Breast epithelium (tissue), 4 donors: ENCODE measurements at regions not wholly inside any gene's neighbourhood (a gene's known extent, or its start where the extent isn't known, plus 50 kb on each side); places are given as distances from the start of the nearest gene placed in this dataset.

Experiments
- DNase-seq, 2 donors: peaks; one replicate each; pipeline ENCODE4 v3.0.0-alpha.2; 2019; ENCODE audit warnings: low spot score in 2 of 2
- H3K27ac ChIP-seq, 2 donors: fragments of 200-600 bp; sonication (generic) in 1 of 2; one replicate each; pipeline ENCODE4 v1.5.1; 2016 to 2019; ENCODE audit warnings: mild to moderate bottlenecking in 1 of 2
- H3K27me3 ChIP-seq, 2 donors: fragments of 200-600 bp; sonication (generic) in 1 of 2; one replicate each; pipeline versions ENCODE4 v1.5.1 to v1.6.0; 2017 to 2019; ENCODE audit warnings: control low read depth in 1 of 2, mild to moderate bottlenecking in 1 of 2
- H3K36me3 ChIP-seq: fragments of 200-600 bp; one replicate; pipeline ENCODE4 v1.5.1; 2019
- H3K4me1 ChIP-seq, 2 donors: fragments of 200-600 bp; sonication (generic); one replicate each; pipeline ENCODE4 v1.5.1; 2016 to 2019; ENCODE audit warnings: control low read depth in 1 of 2
- H3K4me3 ChIP-seq, 3 donors: fragments of 200-600 bp; sonication (generic); 1 replicate in 2 of 3; 2 replicates in 1 of 3; pipeline ENCODE4 v1.5.1; 2016 to 2019; ENCODE audit warnings: mild to moderate bottlenecking in 3 of 3, moderate library complexity in 2 of 3
- H3K9me3 ChIP-seq, 2 donors: fragments of 200-600 bp; sonication (generic) in 1 of 2; one replicate each; pipeline ENCODE4 v1.5.1; 2016 to 2019; ENCODE audit warnings: control low read depth in 1 of 2
- CTCF ChIP-seq, 3 donors: fragments of 450-650 bp; IDR thresholded peaks; one replicate each; pipeline ENCODE4 v1.5.1; 2016 to 2017; ENCODE audit warnings: antibody characterized with exemption in 3 of 3, mild to moderate bottlenecking in 3 of 3, moderate library complexity in 3 of 3
- POLR2A ChIP-seq: fragments of 450-650 bp; IDR thresholded peaks from one replicate; pipeline ENCODE4 v1.6.1; 2016; ENCODE audit warnings: antibody characterized with exemption, mild to moderate bottlenecking, moderate library complexity
- POLR2AphosphoS5 ChIP-seq, 3 donors: sonication (generic); formaldehyde crosslinking; IDR thresholded peaks; one replicate each; pipeline ENCODE4 v1.6.1; 2017; ENCODE audit warnings: antibody characterized with exemption in 3 of 3
- intact Hi-C: fragments of 100-400 bp; cut with DNase I; formaldehyde crosslinking; loops from one replicate; pipeline ENCODE4 v1.15.1; 2023; ENCODE audit warnings: low total_unique reads

- Histone ChIP-seq H3K4me1 (peaks cover 10 to 25% of the 10 kb centered on the region in 2 donors), H3K4me3 (peak overlapping the region in 2 of 3 donors; percentile 40 to 62), H3K9me3 (no peaks in the 10 kb centered on the region), H3K27me3 (no peaks in the 10 kb centered on the region), H3K36me3 (no peaks in the 10 kb centered on the region), H3K27ac (peak overlapping the region; percentile 100)
- TF ChIP-seq POLR2AphosphoS5 (IDR thresholded peaks at IDR 0.05) (peak in 2 of 3 donors; percentile 19 to 74), CTCF (IDR thresholded peaks at IDR 0.05) (no peak), POLR2A (no peak)
- intact Hi-C loops: no loop called here
- DNase-seq: peak; percentile 49 to 58
Measured at GRCh38 chr22:46063846-46064227, 86.5 kb upstream of the PPARA start.

- peak overlapping the region; percentile 100 for H3K27ac ChIP-seq
- TF ChIP-seq POLR2AphosphoS5 (IDR thresholded peaks at IDR 0.05) (peak in 2 of 3 donors; percentile 4 to 17), POLR2A (no peak)
- intact Hi-C loops: no loop called here
- peak; percentile 30 to 52 for DNase-seq
- peak overlapping the region; percentile 17 to 62 (median 40) for H3K4me3 ChIP-seq
- no peaks in the 10 kb centered on the region for H3K9me3 ChIP-seq
- no peaks in the 10 kb centered on the region for H3K36me3 ChIP-seq
- H3K4me1 ChIP-seq: peaks cover 8 to 20% of the 10 kb centered on the region in 2 donors
- no peaks in the 10 kb centered on the region for H3K27me3 ChIP-seq
Measured at GRCh38 chr22:46064228-46064965, 85.9 kb upstream of the PPARA start.

- H3K4me3 ChIP-seq: peak overlapping the region; percentile 17 to 62 (median 40)
- intact Hi-C loops: no loop called here
- peak; percentile 16 to 45 for DNase-seq
Measured at GRCh38 chr22:46064966-46065666, 85.2 kb upstream of the PPARA start.

GRCh38 chr22:46065691-46066454 is 84.5 kb upstream of the PPARA start:
- Histone ChIP-seq H3K36me3 (no peaks in the 10 kb centered on the region), H3K9me3 (no peaks in the 10 kb centered on the region), H3K4me3 (peak overlapping the region; percentile 17 to 98 (median 40)), H3K27ac (peak overlapping the region; percentile 100), H3K4me1 (peaks cover 0 to 20% of the 10 kb centered on the region in 2 donors), H3K27me3 (no peaks in the 10 kb centered on the region)
- no peak for TF ChIP-seq POLR2A
- TF ChIP-seq POLR2AphosphoS5 (IDR thresholded peaks at IDR 0.05): no peak
- TF ChIP-seq CTCF (IDR thresholded peaks at IDR 0.05): no peak
- intact Hi-C loops: no loop called here
- no peak for DNase-seq

More at GRCh38 chr22:46064966-46065666, 85.2 kb upstream of the PPARA start:
- TF ChIP-seq POLR2AphosphoS5 (IDR thresholded peaks at IDR 0.05) (no peak), POLR2A (no peak), CTCF (IDR thresholded peaks at IDR 0.05) (no peak)
- no peaks in the 10 kb centered on the region for H3K27me3 ChIP-seq
- H3K4me1 ChIP-seq: peaks cover under 1 to 20% of the 10 kb centered on the region in 2 donors
- H3K9me3 ChIP-seq: no peaks in the 10 kb centered on the region
- peak overlapping the region; percentile 100 for H3K27ac ChIP-seq
- no peaks in the 10 kb centered on the region for H3K36me3 ChIP-seq

GRCh38 chr22:46066691-46067090 is 83.6 kb upstream of the PPARA start:
- peak overlapping the region; percentile 30 to 98 (median 40) for H3K4me3 ChIP-seq
- H3K4me1 ChIP-seq: peaks cover 0 to 16% of the 10 kb centered on the region in 2 donors
- no peak for TF ChIP-seq CTCF (IDR thresholded peaks at IDR 0.05)
- peak in 2 of 3 donors; percentile 20 to 44 for TF ChIP-seq POLR2AphosphoS5 (IDR thresholded peaks at IDR 0.05)
- TF ChIP-seq POLR2A: no peak
- peak; percentile 24 to 51 for DNase-seq
- H3K36me3 ChIP-seq: no peaks in the 10 kb centered on the region
- H3K27ac ChIP-seq: peak overlapping the region; percentile 100
- intact Hi-C loops: no loop called here
- H3K27me3 ChIP-seq: no peaks in the 10 kb centered on the region
- no peaks in the 10 kb centered on the region for H3K9me3 ChIP-seq
